ENCODE measurements at regions not wholly inside any gene's neighbourhood (a gene's known extent, or its start where the extent isn't known, plus 50 kb on each side); places are given as distances from the start of the nearest gene placed in this dataset.
"Not testable (repeated sequence)": the region's sequence is repeated elsewhere in the genome, so short reads cannot be mapped to it uniquely, and the experiment has no call there.

DNA sequence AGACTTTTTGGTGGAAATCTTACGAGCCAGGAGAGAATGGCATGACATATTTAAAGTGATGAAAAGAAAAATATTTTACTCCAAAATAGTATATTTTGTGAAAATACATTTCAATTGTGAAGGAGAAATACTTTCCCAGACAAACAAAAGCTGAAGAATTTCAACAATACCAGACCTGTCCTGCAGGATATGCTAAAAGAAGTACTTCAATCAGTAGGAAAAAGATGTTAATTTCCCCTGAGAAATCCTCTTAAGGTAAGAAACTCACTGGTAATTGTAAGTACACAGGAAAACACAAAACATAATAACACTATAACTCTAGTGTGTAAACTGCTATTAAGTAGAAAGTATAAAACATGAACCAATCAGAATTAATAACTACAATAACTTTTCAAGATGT, 341.8 kb upstream of the GJE1 start:
- no peak for DNase-seq (ENCODE audit: low read depth in 2 of 2, low spot score in 1 of 2)

DNA sequence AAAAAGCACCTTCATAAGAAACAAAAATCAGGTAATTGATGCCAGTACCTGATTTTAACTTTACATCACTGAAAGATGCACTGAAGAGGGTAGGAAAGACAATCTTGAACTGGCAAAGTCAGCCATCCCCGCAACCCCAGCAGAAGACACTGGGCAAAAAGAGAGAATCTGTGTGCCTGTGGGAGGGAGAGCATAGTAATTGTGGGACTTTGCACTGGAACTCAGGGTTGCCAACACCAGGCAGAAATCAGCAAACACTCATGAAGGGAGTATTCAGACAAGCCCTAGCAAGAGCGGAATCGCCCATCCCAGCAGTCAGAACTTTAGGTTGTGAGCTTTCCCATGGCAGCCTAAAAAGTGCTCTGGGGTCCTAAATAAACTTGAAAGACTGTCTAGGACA, 344.6 kb upstream of the GJE1 start:
- no peak for DNase-seq (ENCODE audit: low read depth in 2 of 2, low spot score in 1 of 2)

DNA sequence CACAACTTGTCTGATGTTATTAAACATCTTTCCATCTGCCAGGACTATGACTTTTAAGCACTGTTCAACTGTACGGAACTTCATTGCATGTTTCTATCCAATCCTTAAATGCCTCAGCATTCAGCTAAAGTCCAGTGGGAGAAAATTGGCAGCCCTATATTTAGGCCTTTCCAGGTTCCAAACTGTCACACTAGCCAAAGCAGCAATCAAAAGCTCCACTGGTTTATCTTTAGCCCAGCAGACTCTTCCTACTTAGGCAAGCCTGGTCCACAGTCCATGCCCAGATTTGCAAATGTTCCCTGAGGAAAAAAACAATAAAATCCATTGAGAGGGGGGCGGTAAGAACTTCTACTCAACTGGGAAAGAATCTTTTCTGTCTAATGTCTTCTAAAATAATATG, 349.1 kb upstream of the GJE1 start:
- no peak for DNase-seq (ENCODE audit: low read depth in 2 of 2, low spot score in 1 of 2)

DNA sequence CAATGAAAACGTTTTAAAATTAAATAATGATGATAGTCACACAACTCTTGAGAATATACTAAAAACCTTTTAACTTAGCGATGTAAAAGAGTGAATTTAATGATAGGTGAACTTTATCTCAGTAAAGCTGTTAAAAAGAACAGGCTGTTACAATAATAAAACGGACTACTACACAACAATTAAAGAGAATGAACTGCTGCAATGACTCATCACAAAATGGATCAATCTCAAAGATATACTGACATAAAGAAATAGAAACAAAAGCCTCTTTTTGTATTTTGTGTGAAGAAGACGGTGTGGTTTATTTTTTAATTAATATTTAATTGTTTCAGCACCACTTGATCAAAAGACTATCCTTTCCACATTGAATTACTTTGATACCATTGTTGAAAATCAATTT, 352.4 kb upstream of the GJE1 start:
- no peak for DNase-seq (ENCODE audit: low read depth in 2 of 2, low spot score in 1 of 2)

DNA sequence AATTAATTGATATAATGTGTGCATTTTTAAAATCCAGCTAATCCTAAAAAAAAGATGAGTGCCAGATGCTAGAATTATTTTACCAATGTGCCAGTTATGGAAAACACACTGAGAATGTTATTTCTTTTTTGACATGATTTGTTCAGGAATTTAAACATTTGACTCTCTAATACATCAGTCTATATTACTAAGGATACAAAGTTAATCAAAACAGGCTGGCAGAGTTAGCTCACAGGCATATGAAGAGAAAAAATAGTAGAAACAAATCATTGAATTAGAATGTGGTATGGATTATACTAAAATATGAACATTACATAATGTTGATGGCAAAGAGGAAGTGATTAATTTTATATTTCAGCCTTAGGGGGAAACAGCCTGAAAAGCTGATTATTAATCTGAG, 368.3 kb upstream of the GJE1 start:
- no peak for DNase-seq (ENCODE audit: low read depth in 2 of 2, low spot score in 1 of 2)

DNA sequence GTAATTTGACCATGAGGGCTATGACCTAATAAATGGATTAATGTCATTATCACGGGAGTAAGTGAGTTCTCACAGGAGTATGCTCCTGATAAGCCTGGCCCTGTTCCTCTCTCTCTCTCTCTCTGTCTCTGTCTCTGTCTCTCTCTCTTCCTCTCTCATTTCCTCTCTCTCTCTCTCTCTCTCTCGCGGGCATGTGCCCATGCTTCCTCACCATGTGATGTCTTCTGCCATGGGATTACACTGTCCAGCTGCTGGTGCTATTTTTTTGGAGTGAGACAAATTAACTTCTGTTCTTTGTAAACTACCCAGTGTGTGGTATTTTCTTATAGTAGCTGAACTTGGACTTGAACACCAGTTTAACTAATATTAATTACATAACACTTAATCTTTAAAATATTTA, 374.3 kb upstream of the GJE1 start:
- DNase-seq (ENCODE audit: low read depth in 2 of 2, low spot score in 1 of 2): no peak

DNA sequence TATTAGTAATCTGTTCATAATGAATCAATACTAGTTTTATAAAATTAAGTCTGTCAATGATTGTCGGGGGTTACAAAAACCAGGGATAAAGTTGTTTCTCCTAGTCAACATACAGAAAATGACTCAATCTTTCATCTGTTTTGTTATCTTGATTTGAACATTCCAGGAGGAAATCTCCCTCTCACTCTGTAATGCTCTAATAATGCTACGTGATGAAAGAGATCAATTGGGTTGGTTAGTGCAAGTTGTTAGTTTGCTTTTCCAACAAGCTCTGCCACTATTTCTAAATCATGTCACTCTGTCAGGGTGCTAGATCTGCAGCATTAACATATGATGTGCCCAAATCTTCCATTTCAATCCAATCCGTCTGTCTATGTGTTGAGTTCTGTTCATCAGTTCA, 379.5 kb upstream of the GJE1 start:
- DNase-seq (ENCODE audit: low read depth in 2 of 2, low spot score in 1 of 2): no peak

DNA sequence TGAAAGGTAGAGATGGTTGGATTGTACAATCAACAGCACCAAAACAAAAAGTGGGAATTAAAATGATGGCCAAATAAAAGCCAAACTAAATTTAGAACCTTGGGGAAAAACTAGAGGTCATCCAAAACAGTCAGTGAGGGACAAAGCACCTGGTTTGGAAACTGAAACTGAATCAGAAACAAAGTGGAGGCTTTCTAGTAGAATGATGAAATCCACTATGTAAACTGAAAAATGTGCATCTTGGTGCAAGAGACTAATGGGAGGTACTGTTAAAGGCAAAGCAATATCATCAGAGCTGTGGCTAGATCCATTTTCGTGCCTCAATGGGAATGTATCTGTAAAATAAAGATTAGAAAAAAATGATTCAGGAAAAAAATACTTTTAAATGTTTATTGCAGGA, 380.0 kb upstream of the GJE1 start:
- no peak for DNase-seq (ENCODE audit: low read depth in 2 of 2, low spot score in 1 of 2)

DNA sequence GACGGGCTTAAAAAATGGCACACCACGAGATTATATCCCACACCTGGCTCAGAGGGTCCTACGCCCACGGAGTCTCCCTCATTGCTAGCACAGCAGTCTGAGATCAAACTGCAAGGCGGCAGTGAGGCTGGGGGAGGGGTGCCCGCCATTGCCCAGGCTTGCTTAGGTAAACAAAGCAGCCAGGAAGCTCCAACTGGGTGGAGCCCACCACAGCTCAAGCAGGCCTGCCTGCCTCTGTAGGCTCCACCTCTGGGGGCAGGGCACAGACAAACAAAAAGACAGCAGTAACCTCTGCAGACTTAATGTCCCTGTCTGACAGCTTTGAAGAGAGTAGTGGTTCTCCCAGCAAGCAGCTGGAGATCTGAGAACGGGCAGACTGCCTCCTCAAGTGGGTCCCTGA, 386.4 kb upstream of the GJE1 start:
- not testable (repeated sequence) for DNase-seq (ENCODE audit: low read depth in 2 of 2, low spot score in 1 of 2)

DNA sequence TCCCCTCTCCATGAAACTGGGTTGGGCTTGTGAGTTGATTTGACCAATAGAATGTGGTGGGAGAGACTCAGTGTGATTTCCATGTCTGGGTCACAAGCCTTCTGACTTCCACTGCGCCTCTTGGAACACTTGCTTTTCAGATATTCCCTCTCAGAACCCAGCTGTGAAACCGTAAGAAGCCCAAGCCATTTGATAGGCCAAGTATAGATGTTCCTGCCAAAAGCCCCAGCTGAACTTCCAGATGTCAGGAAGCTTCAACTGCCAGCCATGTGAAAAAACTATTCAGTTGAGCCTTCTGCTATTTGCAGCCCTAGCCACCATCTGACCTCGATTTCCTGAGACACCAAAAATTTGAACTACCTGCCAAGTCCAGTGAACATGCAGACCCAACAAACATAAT, 387.8 kb upstream of the GJE1 start:
- no peak for DNase-seq (ENCODE audit: low read depth in 2 of 2, low spot score in 1 of 2)

DNA sequence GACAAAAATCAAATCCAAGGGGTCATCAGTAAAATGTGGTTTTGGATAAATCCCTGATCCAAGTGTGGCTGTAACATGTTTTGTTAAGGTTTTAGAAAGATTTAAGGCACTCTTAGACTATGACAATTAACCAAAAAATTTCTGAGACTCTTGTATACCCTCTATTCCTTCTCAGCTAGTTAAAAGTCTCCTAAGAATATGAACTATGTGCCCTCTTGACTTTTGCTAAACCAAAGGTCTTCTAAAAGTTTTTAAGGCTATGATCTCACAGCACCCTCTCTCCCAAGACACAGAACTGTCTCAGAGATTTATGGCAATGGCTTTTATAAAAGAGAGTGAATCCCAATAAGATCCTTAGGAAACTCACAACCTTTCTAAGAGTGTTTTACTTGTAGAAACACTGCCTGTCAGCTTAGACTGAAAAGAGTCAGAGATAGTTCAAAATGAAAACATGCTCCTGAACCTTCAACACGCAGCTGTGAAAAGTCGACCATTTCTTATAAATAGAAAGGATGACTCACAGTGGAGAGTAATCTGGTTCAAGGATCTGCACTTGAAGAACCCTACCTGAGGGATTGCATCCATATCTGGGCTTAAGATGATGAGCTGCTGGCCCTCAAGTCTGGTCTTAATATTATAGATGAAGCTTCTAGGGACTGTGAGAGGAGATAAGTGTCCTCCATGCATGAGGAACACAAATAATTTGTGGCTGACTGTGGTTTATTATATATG, 388.4 kb upstream of the GJE1 start:
- no peak for DNase-seq (ENCODE audit: low read depth in 2 of 2, low spot score in 1 of 2)

DNA sequence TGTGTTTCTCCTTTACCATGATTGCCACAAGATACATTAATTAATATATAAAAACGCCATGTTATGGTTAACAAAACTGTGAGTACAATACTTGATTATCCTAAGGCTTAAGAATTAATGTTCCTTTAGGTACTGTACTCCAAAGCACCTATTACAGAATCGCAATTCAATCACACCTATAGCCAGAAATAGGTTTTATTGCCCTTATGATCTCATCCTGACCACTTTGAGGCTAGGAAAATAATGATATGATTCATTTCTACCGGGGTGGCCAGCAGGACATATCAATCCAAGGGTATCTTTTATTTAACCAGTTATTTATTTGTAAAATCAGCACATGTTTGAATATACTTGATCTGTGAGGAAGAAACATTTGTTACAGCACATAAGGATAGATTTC, 396.6 kb upstream of the GJE1 start:
- no peak for DNase-seq (ENCODE audit: low read depth in 2 of 2, low spot score in 1 of 2)

DNA sequence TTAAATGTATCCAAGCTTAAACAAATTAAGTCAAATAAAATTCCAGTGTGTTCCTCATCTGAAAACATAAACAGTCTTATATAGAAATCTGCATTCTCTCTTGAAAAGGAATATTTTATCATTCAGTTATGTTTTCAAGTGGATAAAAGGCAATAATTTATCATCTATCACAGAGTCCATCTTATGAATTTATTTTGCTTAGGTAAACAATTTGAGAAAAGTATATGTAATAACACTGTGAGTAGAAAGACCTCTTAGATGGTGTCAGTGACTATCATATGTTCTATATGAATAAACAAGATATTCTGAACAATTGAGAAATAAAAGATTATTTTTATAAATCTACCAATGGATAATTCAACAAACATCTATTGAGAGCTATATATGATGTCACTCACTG, 397.6 kb upstream of the GJE1 start:
- DNase-seq (ENCODE audit: low read depth in 2 of 2, low spot score in 1 of 2): no peak

DNA sequence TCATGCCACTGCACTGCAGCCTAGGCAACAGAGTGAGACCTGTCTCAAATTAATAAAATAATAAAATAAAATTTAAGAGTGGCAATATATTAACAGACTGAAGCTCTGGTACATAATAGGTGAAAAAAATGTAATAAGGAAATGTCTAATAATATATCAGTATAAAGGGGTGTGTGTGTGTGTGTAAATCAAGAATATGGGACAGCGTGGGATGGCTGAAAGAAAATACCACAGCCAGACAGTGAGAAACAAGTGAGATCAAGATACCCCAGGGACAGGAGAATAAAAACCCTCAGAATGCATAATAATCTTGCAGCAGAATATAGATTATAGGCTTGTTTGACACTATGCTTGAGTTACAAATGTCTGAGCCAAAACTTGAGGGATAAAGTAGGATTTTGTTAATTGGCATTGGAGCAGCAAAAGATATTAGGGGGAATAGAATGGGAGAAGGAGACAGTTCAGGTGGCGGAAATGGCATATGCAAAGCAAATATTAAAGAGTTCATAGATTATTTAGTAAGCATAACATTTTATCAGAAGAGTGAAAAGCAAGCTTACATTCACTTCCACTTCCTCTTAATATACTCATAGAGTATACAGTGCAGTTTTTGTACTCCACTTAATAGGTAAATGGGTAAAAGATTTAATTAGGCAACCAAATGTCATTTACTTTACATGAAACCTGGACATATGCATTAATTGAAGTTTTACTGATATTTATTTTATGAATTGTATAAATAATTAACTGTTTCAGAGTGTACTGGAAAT, 398.5 kb upstream of the GJE1 start:
- no peak for DNase-seq (ENCODE audit: low read depth in 2 of 2, low spot score in 1 of 2)

DNA sequence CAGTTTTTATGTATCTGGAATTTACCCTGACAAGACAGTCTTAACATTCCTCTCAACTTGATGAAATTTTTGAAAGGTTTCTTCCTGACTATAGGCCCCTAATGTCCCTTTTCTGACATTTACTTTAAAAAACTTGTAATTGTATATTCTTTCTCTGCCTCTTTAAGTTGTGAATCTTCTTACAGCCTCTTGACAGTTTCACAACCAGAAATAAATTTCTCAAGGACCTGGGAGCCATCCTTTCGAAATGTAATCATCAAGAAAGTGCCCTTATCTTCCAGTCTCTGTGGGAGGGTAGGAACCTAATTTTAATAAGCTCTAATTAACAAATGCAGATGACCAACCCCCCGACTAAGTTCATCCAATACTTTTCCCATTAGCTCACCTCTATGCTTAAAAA, 403.6 kb upstream of the GJE1 start:
- DNase-seq (ENCODE audit: low read depth in 2 of 2, low spot score in 1 of 2): no peak

DNA sequence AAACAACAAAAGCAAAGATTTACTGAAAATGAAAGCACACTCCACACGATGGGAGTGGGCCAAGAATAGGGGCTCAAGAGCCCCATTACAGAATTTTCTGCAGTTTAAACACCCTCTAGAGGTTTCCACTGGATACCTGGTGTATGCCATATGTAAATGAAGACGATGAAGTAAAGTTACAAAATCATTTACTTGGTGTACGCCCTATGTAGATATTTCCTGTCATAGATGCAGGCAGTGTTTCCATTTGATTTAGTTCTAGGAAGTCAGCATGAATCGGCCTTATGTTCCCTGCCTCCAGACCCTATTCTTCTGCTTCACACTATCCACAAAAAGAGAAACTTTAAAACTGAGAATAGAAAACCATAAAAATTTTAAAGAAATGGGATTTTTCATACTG, 404.4 kb upstream of the GJE1 start:
- DNase-seq (ENCODE audit: low read depth in 2 of 2, low spot score in 1 of 2): no peak

DNA sequence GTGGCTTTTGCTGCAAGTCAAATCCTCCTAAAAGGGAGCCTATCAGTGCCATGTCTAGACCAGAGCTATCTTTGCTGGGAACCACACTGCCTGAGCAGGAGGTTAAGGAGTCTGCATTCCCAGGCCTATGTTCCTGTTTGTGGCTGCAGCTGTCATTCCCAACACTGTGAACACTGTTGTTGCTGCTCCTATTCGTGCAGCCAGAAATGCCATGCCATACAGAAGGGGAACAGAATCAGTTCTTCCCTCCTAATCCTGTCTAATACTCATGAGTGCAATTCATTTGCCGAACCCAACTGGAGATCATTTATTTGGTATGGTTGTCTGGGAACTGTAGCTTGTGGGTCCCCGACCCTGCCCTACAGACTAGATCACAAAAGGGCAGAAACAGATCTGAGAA, 406.5 kb upstream of the GJE1 start:
- no peak for DNase-seq (ENCODE audit: low read depth in 2 of 2, low spot score in 1 of 2)

DNA sequence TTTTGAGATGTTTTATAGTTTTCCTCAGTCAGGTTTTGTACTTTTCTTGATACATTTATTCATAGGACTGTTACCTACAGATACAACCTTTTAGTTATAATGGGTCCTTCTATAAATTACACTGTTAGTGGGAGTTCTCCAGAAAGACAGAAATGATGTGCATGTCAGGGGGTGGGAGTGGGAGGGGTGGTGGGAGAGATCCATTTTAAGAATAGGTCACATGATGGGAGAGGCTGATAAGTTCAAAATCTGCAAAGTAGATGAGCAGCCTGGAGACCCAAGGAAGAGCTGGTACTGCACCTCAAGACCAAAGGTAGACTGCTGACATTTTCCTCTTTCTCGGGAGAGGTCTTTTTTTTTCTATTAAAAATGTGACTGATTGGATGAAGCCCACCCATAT, 408.0 kb upstream of the GJE1 start:
- no peak for DNase-seq (ENCODE audit: low read depth in 2 of 2, low spot score in 1 of 2)

DNA sequence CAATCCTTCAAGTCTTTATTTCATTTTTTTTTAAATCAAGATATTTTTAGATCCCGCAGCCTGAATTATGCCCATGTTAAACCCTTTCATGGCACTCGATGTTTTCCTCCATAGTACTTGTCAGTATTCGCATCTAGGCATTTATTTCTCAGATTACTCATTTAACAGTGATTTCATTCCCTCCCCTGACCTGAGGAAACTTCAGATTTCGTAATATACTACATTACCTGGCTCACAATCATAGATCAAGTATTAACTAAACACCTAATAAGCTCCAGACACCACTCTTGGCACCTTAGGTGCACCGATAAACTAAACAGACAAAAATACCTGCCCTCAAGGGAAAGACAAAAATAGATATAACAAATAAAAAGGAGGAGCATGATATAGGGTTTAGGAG, 413.2 kb upstream of the GJE1 start:
- DNase-seq (ENCODE audit: low read depth in 2 of 2, low spot score in 1 of 2): no peak

DNA sequence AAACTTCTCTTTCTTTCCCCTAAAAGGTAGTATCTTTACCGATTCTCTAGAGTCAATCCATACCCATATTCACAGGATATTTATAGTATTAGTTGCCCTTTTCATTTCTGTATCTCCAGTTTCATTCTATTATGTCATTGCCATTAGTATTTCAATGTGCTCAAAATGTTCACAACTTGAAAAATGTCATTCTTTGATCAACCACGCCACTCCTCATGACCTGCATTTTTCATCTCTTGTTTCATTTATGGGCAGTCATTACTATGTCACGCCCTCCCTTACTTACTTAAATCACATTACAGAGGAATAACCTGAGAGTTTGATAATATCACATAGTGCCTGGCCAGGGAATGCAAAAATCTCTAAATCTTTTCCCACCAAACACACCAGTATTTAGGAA, 427.3 kb upstream of the GJE1 start:
- DNase-seq (ENCODE audit: low read depth in 2 of 2, low spot score in 1 of 2): no peak

DNA sequence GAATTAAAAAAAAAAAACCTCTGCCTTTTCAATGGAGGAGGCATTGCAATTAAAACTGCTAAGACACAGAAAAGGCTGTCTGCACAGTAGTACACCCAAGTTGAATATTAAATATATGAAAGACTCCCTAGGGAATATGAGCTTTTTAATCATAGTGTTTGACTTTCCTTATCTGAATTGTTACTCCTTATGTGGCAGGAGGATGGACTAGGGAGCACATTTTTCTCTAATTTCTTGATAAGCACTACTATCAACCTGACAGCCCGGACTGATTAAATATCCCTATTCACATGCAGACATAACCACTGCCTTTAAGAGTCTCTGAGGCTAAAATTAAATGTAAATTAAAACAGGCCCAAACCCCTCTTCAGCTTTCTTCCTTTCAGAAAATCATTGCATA, 428.6 kb upstream of the GJE1 start:
- DNase-seq (ENCODE audit: low read depth in 2 of 2, low spot score in 1 of 2): no peak

DNA sequence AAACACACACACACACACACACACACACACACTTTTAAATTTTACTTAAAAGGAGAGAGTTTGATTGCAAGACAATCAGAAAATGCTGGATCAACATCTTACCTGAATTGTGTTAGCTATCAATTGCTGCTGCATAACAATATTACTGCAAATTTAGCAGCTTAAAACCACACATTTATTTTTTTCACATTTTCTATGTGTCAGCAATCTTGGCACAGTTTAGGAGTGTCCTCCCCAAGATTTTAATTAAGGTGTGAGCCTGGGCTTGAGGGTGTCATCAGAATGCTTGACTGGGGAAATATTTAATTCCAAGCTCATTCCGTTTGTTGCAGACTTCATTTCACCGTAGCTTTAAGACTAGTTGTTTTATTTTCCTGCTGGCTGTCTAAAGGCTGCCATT, 431.0 kb upstream of the GJE1 start:
- no peak for DNase-seq (ENCODE audit: low read depth in 2 of 2, low spot score in 1 of 2)

DNA sequence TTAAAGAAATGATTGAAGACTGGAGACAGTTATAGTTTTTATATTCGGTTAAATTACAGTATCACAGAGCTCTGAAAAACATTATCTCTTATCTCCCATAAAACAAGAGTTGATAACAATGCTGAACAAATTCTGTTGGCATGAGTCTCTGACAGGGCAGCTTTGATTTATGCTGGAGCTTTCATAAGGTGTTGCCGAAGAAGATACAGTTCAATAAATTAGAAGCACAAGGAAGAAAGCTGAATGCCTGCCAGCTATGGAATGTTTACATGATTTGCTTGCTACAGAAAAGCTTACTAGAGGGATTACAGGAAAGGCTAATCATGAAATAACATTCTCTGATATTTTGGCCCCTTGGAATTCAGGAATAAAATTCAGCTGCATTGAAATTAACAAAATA, 431.9 kb upstream of the GJE1 start:
- DNase-seq (ENCODE audit: low read depth in 2 of 2, low spot score in 1 of 2): no peak

Data from stimulated activated CD8-positive, alpha-beta memory T cell treated with anti-CD3 and anti-CD28 coated beads, Interleukin-4, amount 100 ng/mL, for 4 hours (primary cell).